Fibroblast of skin of abdomen (primary cell): ENCODE measurements at regions not wholly inside any gene's neighbourhood (a gene's known extent, or its start where the extent isn't known, plus 50 kb on each side); places are given as distances from the start of the nearest gene placed in this dataset.
"Not testable (repeated sequence)": the region's sequence is repeated elsewhere in the genome, so short reads cannot be mapped to it uniquely, and the experiment has no call there.

Experiments used
- DNase-seq: peaks from one replicate; pipeline ENCODE4 v3.0.0-alpha.2; 2013

DNA sequence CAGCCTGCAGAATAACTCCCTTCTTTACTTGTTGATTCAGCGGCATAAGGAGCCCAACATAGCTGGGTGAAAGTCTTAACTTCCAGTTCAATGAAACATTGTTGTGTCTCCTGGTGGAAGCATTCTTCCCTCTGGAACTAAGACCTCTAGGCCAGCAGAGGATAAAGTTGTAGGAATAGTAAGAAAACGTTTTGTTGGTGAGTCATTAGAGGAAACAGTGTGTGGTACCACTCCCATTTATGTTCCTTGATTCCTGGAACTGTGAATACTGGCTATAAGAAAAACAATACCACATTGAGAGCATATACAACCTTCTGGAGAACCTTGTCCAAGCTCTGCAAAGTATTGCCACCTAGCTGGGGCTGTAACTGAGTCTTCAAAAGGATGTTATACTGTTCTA lies 737.4 kb upstream of the ZP4 start:
- peak; percentile 29 for DNase-seq

DNA sequence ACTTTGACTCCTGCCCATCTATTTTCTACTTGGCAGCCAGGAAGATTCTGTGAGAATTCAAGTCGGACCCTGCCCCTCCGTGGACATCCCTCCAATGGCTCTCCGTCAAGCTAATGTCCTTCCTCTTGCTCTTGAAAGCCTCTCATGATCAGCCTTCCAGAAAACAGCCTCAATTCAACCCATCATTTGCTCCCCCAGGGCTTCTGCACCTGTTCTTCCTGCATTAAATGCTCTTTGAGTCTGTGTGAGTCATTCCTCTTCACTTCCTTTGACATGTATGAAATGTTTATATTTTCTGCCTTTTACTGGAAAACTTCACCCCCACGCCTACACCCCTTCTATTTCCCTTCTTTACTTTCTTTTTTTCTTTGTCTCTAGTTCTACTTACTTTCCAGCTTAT lies 734.1 kb upstream of the ZP4 start:
- no peak for DNase-seq

- no peak for DNase-seq
Observed at GRCh38 chr1:238621405-238621804, 730.7 kb upstream of the ZP4 start.

GRCh38 chr1:238619652-238620051 lies 728.9 kb upstream of the ZP4 start:
- DNase-seq: no peak

GRCh38 chr1:238611406-238611805 lies 720.7 kb upstream of the ZP4 start:
- no peak for DNase-seq

- DNase-seq: no peak
Observed at GRCh38 chr1:238608144-238608543, 717.4 kb upstream of the ZP4 start.

- peak; percentile 63 for DNase-seq
Observed at GRCh38 chr1:238606896-238607295, 716.2 kb upstream of the ZP4 start.

DNA sequence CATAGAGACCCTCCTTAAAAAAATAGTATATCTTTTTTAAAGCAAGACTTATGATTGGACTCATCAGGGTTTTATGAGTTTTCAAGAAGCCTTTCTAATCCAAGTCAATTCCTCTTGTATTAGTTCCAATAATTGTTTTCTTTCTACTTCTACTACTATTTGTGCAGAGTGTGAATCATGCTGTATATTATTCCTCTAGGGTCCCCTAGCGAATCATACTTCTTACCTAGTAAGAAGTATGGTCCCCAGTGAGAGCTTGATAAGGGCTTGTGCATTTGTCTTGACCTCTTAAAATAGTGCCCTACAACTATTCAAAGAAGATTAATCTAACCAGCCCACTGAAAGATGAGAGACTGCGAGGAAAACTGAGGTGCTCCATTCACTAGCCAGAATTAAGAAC lies 715.7 kb upstream of the ZP4 start:
- no peak for DNase-seq

GRCh38 chr1:238604357-238604756 lies 713.6 kb upstream of the ZP4 start:
- DNase-seq: no peak

GRCh38 chr1:238601604-238602003 lies 710.9 kb upstream of the ZP4 start:
- DNase-seq: not testable (repeated sequence)

GRCh38 chr1:238596703-238597102 lies 706.0 kb upstream of the ZP4 start:
- no peak for DNase-seq

DNA sequence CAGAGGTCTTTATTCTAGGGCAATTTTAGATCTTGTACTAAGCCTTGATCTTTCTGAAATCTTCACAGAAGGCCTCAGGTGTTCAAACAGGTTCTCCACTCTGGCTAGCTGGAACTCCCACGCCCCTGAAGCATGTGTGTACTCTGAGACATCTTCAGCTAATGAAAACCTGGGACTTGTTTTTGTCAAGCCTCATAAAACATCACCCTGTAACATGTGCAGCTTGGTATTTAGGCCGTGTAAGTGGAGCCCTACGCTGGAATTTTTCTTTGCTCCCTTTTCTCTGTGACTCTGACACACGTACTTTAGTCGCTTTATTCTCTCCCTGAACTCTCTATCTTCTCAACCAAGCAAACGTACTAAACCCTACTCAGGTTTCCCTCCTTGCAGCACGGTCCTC lies 701.9 kb upstream of the ZP4 start:
- DNase-seq: no peak

DNA sequence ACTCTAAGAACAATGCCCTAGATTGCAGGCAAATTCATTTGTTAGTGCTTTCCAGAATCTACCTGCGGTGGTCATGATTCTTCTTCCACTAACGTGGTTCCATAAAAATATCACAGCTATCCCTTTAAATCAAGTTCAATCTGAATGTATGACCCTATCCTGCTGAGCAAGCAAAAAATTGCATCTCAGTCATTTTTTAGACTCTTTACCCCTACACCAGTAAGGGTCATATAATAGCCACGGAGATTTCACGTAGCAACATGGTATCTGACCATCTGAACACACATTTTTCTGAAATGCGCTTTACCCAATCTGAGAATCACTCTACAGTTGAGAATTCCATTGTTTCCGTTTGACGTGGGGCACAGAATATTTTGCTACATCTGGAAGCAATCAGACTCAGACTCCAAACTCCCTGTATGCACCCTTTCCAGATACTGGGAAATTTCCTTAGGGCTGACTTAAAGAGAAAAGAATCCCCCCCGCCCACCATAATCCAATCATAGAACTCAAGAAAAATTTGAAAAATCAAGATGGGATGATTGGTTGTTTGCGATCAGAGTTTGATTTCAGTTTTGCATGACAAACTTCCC lies 699.2 kb upstream of the ZP4 start:
- peak; percentile 97 for DNase-seq

GRCh38 chr1:238582816-238583215 lies 692.1 kb upstream of the ZP4 start:
- no peak for DNase-seq

- DNase-seq: no peak
Observed at GRCh38 chr1:238581332-238581731, 690.6 kb upstream of the ZP4 start.

DNA sequence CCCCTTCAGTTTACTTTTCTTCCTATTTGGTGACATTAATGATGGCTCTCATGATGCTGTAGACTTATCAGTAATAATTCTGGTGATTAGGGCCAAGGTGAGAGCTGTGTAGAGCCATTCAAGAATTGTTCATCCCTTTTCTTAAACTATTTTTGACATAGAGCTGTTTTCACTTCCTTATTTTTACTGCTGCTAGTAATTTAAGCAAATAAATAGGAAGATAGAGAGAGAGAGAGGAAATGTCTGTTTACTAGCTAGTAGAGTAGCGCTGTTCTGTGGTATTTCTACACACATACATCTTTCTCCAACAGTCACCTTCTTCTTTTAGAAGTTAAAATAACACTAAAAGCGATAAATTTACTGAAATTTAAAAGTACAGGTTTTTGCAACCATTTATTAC lies 678.0 kb upstream of the ZP4 start:
- no peak for DNase-seq

DNA sequence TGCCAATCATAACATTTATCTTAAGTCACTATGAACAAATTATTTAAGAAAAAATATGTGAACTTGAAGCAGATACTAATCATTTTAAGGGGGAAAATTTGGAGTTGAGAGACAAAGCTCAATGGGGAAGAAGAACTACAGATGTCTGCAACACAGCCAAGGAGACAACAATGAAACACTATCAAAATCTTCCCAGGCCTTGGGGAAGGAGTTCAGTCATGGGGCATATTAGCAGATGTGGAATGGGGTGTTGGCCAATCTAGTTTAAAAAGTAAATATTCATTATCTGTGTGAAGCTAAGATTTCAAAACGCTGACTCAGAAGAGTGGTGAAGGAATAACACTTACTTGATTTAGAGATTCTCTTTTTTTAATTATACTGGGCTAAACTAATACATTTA lies 671.6 kb upstream of the ZP4 start:
- DNase-seq: peak; percentile 68

- no peak for DNase-seq
Observed at GRCh38 chr1:238558746-238559145, 668.0 kb upstream of the ZP4 start.

GRCh38 chr1:238558156-238558555 lies 667.4 kb upstream of the ZP4 start:
- peak; percentile 90 for DNase-seq

- no peak for DNase-seq
Observed at GRCh38 chr1:238552271-238552670, 661.5 kb upstream of the ZP4 start.

DNA sequence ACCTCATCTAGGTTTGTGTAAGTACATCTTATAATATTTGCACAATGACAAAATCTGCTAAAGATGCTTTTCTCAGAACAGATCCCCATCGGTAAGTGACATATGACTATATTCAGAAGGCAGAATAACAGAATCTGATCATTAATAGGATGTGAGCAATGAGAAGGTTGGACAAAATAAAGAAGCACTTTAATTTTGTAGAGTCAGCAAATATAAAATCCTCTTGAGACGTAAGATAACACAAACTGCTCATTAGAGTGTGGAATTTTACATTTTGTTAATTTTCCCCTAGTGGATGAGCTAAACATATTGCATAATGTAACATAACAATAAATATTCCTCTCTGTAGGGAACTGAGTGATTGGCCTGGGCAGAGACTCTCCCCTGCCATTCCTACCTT lies 658.4 kb upstream of the ZP4 start:
- DNase-seq: no peak

DNA sequence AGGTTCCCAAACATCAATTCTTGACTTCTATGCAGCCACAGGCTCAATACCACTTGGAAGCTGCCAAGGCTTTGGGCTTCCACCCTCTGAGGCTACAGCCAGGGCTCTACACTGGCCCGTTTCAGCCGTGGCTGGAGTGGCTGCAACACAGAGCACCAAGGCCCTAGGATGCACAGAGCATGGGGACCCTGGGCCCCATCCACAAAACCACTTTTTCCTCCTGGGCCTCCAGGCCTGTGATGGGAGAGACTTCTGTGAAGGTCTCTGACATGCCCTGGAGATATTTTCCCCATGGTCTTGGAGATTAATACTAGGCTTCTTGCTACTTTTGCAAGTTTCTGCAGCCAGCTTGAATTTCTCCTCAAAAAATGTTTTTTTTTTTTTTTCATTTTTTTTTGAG lies 655.4 kb upstream of the ZP4 start:
- no peak for DNase-seq

DNA sequence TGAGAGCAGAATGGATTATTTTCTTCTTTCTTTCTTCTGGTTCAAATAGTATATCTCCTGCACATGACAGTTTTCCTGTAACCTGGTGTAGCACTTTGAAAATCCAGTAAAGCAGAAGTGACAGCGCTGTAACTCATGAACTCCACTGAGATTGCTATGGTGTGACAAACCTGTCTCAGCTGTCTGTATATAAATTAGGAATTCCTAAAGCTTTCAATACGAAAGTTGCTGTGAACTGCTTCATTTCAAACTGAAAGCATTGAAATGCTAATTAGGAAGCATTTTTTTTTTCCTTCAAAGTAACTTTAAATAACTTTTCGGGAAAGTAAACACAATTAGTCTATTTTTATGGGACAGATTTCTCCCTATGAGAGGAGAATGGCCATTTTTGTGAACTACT lies 646.9 kb upstream of the ZP4 start:
- no peak for DNase-seq

DNA sequence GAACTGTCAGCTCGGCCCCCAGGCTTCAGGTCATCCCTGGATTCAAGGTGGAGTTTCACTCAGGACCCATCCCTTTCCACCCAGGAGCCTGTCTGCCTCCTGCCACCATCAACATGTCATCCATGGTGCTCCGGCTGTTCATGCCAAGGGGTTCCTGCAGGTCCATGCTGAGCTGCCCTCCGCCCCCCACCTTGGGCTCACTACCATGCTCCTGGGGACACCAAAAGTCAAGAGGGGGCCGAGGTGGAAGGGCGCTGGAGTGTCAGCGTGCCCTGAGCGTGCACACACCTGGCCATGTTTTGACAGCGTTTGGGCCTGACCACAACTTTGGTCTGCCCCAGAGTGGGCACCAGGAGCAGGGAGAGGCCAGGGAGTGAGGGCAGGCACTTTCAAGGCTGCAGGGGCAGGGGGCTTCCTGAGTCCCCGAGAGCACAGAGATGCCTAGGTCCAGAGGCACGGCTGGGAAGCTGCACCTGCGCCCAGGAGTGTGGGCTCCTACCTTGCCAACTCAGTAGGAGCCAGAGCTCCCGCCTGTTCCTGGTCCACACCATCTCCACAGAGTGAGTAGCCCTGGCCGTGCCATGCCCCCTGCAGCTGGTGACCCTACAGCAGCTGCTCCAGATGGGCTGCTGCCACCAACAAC lies 639.6 kb upstream of the ZP4 start:
- no peak for DNase-seq

GRCh38 chr1:238517711-238518110 lies 627.0 kb upstream of the ZP4 start:
- no peak for DNase-seq
